CD4-positive, alpha-beta memory T cell (primary cell): ENCODE measurements at regions not wholly inside any gene's neighbourhood (a gene's known extent, or its start where the extent isn't known, plus 50 kb on each side); places are given as distances from the start of the nearest gene placed in this dataset.

ENCODE experiments used
- CTCF ChIA-PET: fragments of 350-600 bp; sonication (Branson Sonifier 250); formaldehyde crosslinking; loops from one replicate; lab custom pipeline; 2021; ENCODE audit warnings: inconsistent platforms; ENCODE audit not compliant: partially characterized antibody; lab: Charles Lee
- POLR2A ChIA-PET: fragments of 350-600 bp; sonication (Branson Sonifier 250); formaldehyde crosslinking; loops from one replicate; lab custom pipeline; 2021; ENCODE audit not compliant: partially characterized antibody; lab: Charles Lee
- DNase-seq, 5 donors: peaks; one replicate each; pipeline versions ENCODE4 v3.0.0 to v3.0.0-alpha.2; 2020 to 2022; ENCODE audit warnings: mixed read lengths in 1 of 5
- H3K27ac ChIP-seq: one replicate; pipeline ENCODE4 v1.7.0; 2013; ENCODE audit warnings: low read depth, low read length
- H3K27me3 ChIP-seq: 2 replicates; pipeline ENCODE4 v1.7.0; 2013; ENCODE audit warnings: mild to moderate bottlenecking, low read length, moderate library complexity; ENCODE audit not compliant: insufficient read depth
- H3K36me3 ChIP-seq: 2 replicates; pipeline ENCODE4 v1.7.0; 2013; ENCODE audit warnings: mild to moderate bottlenecking, low read length, moderate library complexity; ENCODE audit not compliant: insufficient read depth
- H3K4me1 ChIP-seq: 2 replicates; pipeline ENCODE4 v1.7.0; 2013; ENCODE audit warnings: mild to moderate bottlenecking, low read length, moderate library complexity; ENCODE audit not compliant: insufficient read depth
- H3K4me3 ChIP-seq, 2 donors: one replicate each; pipeline ENCODE4 v1.7.0; 2013; ENCODE audit warnings: low read length in 2 of 2, mild to moderate bottlenecking in 1 of 2
- H3K9me3 ChIP-seq, 2 donors: one replicate each; pipeline ENCODE4 v1.7.0; 2013; ENCODE audit warnings: low read length in 2 of 2, control low read depth in 1 of 2; ENCODE audit not compliant: control insufficient read depth in 1 of 2
- H3K27ac Mint-ChIP-seq, 7 donors: one replicate each; pipeline ENCODE4 v1.8.0; 2020 to 2021; ENCODE audit warnings: mixed read lengths in 7 of 7, mild to moderate bottlenecking in 6 of 7, inconsistent platforms in 3 of 7, moderate library complexity in 3 of 7
- H3K27me3 Mint-ChIP-seq, 2 donors: one replicate each; pipeline ENCODE4 v1.8.0; 2020 to 2021; ENCODE audit warnings: mixed read lengths in 2 of 2
- H3K36me3 Mint-ChIP-seq, 2 donors: one replicate each; pipeline ENCODE4 v1.8.0; 2020 to 2021; ENCODE audit warnings: mixed read lengths in 2 of 2, inconsistent platforms in 1 of 2, mild to moderate bottlenecking in 1 of 2
- H3K4me1 Mint-ChIP-seq, 4 donors: one replicate each; pipeline ENCODE4 v1.8.0; 2020 to 2021; ENCODE audit warnings: mixed read lengths in 4 of 4, mild to moderate bottlenecking in 1 of 4
- H3K4me3 Mint-ChIP-seq, 8 donors: one replicate each; pipeline ENCODE4 v1.8.0; 2020 to 2021; ENCODE audit warnings: mixed read lengths in 8 of 8, mild to moderate bottlenecking in 7 of 8, moderate library complexity in 6 of 8, inconsistent platforms in 3 of 8
- H3K9me3 Mint-ChIP-seq, 8 donors: one replicate each; pipeline ENCODE4 v1.8.0; 2020 to 2021; ENCODE audit warnings: mixed read lengths in 8 of 8, mild to moderate bottlenecking in 5 of 8, inconsistent platforms in 3 of 8, moderate library complexity in 1 of 8
- intact Hi-C: fragments of 100-400 bp; cut with micrococcal nuclease; formaldehyde crosslinking; loops from one replicate; pipeline ENCODE4 v1.15.1; 2023

- Mint-ChIP-seq H3K4me1 (no peaks in the 10 kb centered on the region), H3K4me3 (no peak overlapping the region), H3K36me3 (no peaks in the 10 kb centered on the region), H3K27ac (no peak overlapping the region), H3K9me3 (peaks cover 0 to 22% (median 7%) of the 10 kb centered on the region in 8 donors), H3K27me3 (peaks cover 6 to 21% of the 10 kb centered on the region in 2 donors)
- intact Hi-C loops: no loop called here
- ChIA-PET POLR2A (no interaction called here), CTCF (interaction anchor here (0.7 kb wide), 1 partner anchor 19 kb away, joined by 4 read pairs; no protein-coding TSS in a partner anchor)
- no peaks in the 10 kb centered on the region for H3K36me3 ChIP-seq
- DNase-seq: no peak
- no peaks in the 10 kb centered on the region for H3K27me3 ChIP-seq
- H3K4me3 ChIP-seq: no peak overlapping the region
- H3K27ac ChIP-seq: no peak overlapping the region
- H3K4me1 ChIP-seq: no peaks in the 10 kb centered on the region
- no peaks in the 10 kb centered on the region for H3K9me3 ChIP-seq
These were observed 183.7 kb downstream of the INO80D start for GRCh38 chr2:205902041-205902899.

- no peak overlapping the region for H3K4me3 ChIP-seq
- no peak for DNase-seq
- no peaks in the 10 kb centered on the region for H3K36me3 Mint-ChIP-seq
- no peaks in the 10 kb centered on the region for H3K9me3 ChIP-seq
- H3K4me3 Mint-ChIP-seq: no peak overlapping the region
- ChIA-PET CTCF (interaction anchor here (0.7 to 1.1 kb wide), 2 partner anchors 17 to 19 kb away, joined by 3 to 4 read pairs; no protein-coding TSS in a partner anchor), POLR2A (no interaction called here)
- H3K27me3 ChIP-seq: no peaks in the 10 kb centered on the region
- intact Hi-C loops: no loop called here
- H3K36me3 ChIP-seq: no peaks in the 10 kb centered on the region
- H3K27ac Mint-ChIP-seq: no peak overlapping the region
- no peaks in the 10 kb centered on the region for H3K4me1 Mint-ChIP-seq
- H3K27ac ChIP-seq: no peak overlapping the region
- H3K4me1 ChIP-seq: no peaks in the 10 kb centered on the region
- H3K27me3 Mint-ChIP-seq: peaks cover 6 to 17% of the 10 kb centered on the region in 2 donors
- peaks cover 0 to 22% (median 7%) of the 10 kb centered on the region in 8 donors for H3K9me3 Mint-ChIP-seq
These were observed 184.5 kb downstream of the INO80D start for GRCh38 chr2:205901491-205901890.

- Mint-ChIP-seq H3K27me3 (peaks cover 5 to 13% of the 10 kb centered on the region in 2 donors), H3K27ac (no peak overlapping the region), H3K4me3 (no peak overlapping the region), H3K9me3 (peaks cover 0 to 22% (median 7%) of the 10 kb centered on the region in 8 donors), H3K36me3 (no peaks in the 10 kb centered on the region), H3K4me1 (no peaks in the 10 kb centered on the region)
- intact Hi-C loops: no loop called here
- Histone ChIP-seq H3K27me3 (no peaks in the 10 kb centered on the region), H3K27ac (no peak overlapping the region), H3K9me3 (no peaks in the 10 kb centered on the region), H3K4me3 (no peak overlapping the region), H3K36me3 (no peaks in the 10 kb centered on the region), H3K4me1 (no peaks in the 10 kb centered on the region)
- ChIA-PET POLR2A (no interaction called here), CTCF (no interaction called here)
- no peak for DNase-seq
These were observed 187.2 kb downstream of the INO80D start for GRCh38 chr2:205898744-205899143.

- Histone ChIP-seq H3K9me3 (no peaks in the 10 kb centered on the region), H3K4me1 (no peaks in the 10 kb centered on the region), H3K4me3 (no peak overlapping the region), H3K36me3 (no peaks in the 10 kb centered on the region), H3K27ac (no peak overlapping the region), H3K27me3 (no peaks in the 10 kb centered on the region)
- ChIA-PET CTCF (no interaction called here), POLR2A (no interaction called here)
- Mint-ChIP-seq H3K27ac (no peak overlapping the region), H3K4me3 (no peak overlapping the region), H3K27me3 (peaks cover 4 to 7% of the 10 kb centered on the region in 2 donors), H3K36me3 (no peaks in the 10 kb centered on the region), H3K4me1 (no peaks in the 10 kb centered on the region), H3K9me3 (peaks cover 0 to 20% (median 7%) of the 10 kb centered on the region in 8 donors)
- intact Hi-C loops: no loop called here
- no peak for DNase-seq
These were observed 189.9 kb downstream of the INO80D start for GRCh38 chr2:205895981-205896655.

GRCh38 chr2:205892665-205893259, 193.2 kb downstream of the INO80D start:
- CTCF ChIA-PET: no interaction called here
- peaks cover 0 to 2% (median 0%) of the 10 kb centered on the region in 8 donors for H3K9me3 Mint-ChIP-seq
- no peak overlapping the region for H3K27ac ChIP-seq
- intact Hi-C loops: no loop called here
- peaks cover 2 to 3% of the 10 kb centered on the region in 2 donors for H3K27me3 Mint-ChIP-seq
- H3K4me3 Mint-ChIP-seq: no peak overlapping the region
- H3K4me1 ChIP-seq: no peaks in the 10 kb centered on the region
- no peaks in the 10 kb centered on the region for H3K36me3 Mint-ChIP-seq
- no peaks in the 10 kb centered on the region for H3K36me3 ChIP-seq
- H3K27me3 ChIP-seq: no peaks in the 10 kb centered on the region
- no peak for DNase-seq
- no peak overlapping the region for H3K4me3 ChIP-seq
- POLR2A ChIA-PET: no interaction called here
- no peak overlapping the region for H3K27ac Mint-ChIP-seq
- no peaks in the 10 kb centered on the region for H3K9me3 ChIP-seq
- H3K4me1 Mint-ChIP-seq: no peaks in the 10 kb centered on the region

DNA sequence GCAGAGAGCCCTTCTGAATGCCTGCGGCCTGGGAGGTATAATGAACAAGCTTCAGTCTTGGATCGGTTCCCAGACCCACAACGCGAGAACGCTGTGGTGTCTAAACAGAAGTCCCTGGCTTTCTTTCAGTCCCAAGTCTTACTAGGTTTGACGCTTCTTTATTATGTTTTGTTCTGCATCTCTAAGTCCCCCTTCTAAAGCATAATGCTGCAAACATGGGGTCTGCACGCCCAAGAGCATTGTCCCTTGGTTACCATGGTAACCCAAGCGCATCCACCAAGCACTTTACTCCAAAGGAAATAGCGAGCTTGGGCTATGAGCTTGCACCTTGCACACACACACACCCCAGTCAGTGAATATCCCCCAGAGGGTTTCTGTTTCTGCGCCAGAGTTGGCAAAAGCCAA, 193.7 kb downstream of the INO80D start:
- Histone ChIP-seq H3K9me3 (no peaks in the 10 kb centered on the region), H3K36me3 (no peaks in the 10 kb centered on the region), H3K4me3 (no peak overlapping the region), H3K27ac (no peak overlapping the region), H3K27me3 (no peaks in the 10 kb centered on the region), H3K4me1 (no peaks in the 10 kb centered on the region)
- H3K27ac Mint-ChIP-seq: no peak overlapping the region
- ChIA-PET POLR2A (no interaction called here), CTCF (no interaction called here)
- H3K36me3 Mint-ChIP-seq: no peaks in the 10 kb centered on the region
- no peaks in the 10 kb centered on the region for H3K4me1 Mint-ChIP-seq
- H3K4me3 Mint-ChIP-seq: no peak overlapping the region
- no peak for DNase-seq
- intact Hi-C loops: no loop called here
- H3K27me3 Mint-ChIP-seq: peaks cover 2 to 5% of the 10 kb centered on the region in 2 donors
- peaks cover 0 to 2% (median 0%) of the 10 kb centered on the region in 8 donors for H3K9me3 Mint-ChIP-seq

- no peak for DNase-seq
- no peaks in the 10 kb centered on the region for H3K9me3 ChIP-seq
- no peaks in the 10 kb centered on the region for H3K27me3 ChIP-seq
- POLR2A ChIA-PET: no interaction called here
- Mint-ChIP-seq H3K27me3 (peaks cover 9 to 10% of the 10 kb centered on the region in 2 donors), H3K4me3 (no peak overlapping the region), H3K4me1 (peaks cover 0 to 5% (median 3%) of the 10 kb centered on the region in 4 donors), H3K9me3 (no peaks in the 10 kb centered on the region), H3K36me3 (no peaks in the 10 kb centered on the region), H3K27ac (no peak overlapping the region)
- H3K27ac ChIP-seq: no peak overlapping the region
- H3K4me1 ChIP-seq: no peaks in the 10 kb centered on the region
- no peaks in the 10 kb centered on the region for H3K36me3 ChIP-seq
- CTCF ChIA-PET: no interaction called here
- intact Hi-C loops: no loop called here
- H3K4me3 ChIP-seq: no peak overlapping the region
These were observed 196.9 kb downstream of the INO80D start for GRCh38 chr2:205889114-205889513.
